Fibroblast of peridontal ligament (primary cell): ENCODE measurements at regions not wholly inside any gene's neighbourhood (a gene's known extent, or its start where the extent isn't known, plus 50 kb on each side); places are given as distances from the start of the nearest gene placed in this dataset.
A peak's percentile ranks its signal among the peaks of the same experiment; 100 is the strongest.
"Not testable (repeated sequence)": the region's sequence is repeated elsewhere in the genome, so short reads cannot be mapped to it uniquely, and the experiment has no call there.

Experiments used
- DNase-seq: peaks from one replicate; pipeline ENCODE4 v3.0.0-alpha.2; 2010; ENCODE audit errors: extremely low read depth

DNA sequence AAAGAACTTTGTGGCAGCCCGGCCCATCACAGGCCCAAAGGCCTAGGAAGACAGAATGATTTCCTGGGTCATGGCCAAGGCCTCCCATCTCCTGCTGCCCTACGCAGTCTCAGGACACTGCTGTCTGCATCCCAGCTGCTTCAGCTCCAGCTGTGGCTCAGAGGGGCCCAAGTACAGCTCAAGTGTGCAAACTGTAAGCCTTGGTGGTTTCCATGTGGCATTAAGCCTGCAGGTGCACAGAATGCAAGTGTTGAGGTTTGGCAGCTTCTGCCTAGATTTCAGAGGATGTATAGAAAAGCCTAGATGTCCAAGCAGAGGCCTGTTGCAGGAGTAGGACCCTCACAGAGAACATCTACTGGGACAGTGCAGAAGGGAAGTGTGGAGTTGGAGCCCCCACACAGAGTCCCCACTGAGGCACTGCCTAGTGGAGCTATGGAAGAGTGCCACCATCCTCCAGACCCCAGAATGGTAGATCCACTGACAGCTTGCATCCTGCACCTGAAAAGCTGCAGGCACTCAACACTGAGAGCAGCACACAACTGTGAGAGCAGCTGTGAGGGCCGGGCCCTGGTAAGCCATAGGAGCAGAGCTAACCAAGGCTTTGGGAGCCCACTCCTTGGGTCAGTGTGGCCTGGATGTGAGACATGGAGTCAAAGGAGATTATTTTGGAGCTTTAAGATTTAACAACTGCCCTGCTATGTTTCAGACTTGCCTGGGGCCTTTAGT, 208.2 kb upstream of the CMC1 start:
- DNase-seq: no peak

DNA sequence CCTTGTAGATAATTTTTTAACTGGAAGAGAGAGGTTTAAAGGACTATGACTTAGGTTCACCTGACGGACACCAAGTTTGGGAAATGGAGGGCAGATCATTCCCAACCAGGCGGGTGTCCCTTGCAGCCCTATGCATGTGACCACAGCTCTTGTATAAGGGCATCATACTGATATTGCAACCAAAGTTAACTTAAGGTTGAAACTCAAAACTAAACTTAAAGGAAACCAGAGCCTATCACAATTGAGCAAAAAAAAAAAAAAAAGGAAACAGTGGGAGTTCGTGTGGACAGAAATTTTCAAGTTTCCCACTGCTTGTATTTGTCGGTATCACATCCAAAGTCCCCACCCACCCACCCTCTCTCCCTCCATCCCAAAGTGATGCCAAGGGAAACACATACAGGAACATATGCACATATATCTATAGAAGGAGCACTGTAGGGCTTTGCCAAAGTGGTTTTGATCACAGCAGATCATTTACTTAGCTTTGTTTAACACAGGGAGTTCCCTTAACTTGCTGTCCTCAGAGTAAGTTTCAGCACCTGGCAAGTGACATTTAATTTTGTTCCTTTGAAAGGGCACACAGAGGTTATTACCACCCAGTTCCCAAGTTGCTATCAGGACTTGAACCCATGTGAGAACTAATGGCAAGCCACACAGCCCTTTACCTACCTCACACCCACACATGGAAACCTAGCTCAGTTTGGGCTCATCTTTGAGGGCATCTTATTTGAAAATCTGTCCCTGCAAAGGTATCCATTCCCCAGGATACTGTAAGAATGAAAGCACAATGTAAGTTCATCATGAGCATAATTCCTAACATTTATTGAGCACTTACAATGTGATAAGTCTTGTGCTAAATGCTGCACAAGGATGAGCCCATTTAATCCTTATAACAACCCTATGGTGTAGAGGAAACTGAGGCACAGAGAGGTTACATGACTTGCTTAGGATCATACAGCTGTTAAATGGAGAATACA, 204.5 kb upstream of the CMC1 start:
- DNase-seq: no peak

DNA sequence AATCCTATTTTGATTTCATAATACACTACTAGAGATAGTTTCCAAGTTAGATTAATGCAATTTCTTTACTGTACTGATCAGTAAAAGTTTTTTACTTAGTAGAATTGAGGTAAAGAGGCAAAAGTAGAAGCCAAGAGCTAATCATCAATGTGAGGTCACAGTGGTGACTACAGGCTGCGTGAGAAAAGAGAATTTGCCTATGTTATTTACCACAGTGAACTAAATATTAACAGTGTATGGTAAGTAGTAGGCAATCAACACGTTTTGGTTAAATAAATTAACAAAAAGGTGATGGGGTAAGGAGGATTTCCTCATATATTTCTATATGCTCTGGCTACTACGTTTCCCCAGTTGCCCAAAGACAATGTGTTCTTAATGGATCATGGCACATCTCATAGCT, 202.2 kb upstream of the CMC1 start:
- no peak for DNase-seq

DNA sequence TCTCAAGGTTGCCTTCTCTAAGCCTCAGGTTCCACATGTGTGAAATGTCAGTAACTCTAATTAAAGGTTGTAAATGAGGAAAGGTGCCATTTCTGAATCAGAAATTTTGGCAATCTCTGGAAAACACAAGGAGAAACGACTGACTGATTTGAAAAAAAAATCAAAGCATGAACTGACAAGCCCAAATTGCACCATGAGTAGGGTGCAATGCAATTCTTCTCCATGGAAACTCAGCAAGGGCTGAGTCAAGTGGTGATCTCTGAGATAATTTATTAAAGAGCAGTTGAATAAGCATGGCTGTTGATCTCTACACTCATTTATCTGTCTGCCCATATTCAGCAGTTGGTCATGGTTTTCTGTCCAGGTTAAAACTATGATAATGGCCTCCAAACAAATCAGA, 201.6 kb upstream of the CMC1 start:
- no peak for DNase-seq

DNA sequence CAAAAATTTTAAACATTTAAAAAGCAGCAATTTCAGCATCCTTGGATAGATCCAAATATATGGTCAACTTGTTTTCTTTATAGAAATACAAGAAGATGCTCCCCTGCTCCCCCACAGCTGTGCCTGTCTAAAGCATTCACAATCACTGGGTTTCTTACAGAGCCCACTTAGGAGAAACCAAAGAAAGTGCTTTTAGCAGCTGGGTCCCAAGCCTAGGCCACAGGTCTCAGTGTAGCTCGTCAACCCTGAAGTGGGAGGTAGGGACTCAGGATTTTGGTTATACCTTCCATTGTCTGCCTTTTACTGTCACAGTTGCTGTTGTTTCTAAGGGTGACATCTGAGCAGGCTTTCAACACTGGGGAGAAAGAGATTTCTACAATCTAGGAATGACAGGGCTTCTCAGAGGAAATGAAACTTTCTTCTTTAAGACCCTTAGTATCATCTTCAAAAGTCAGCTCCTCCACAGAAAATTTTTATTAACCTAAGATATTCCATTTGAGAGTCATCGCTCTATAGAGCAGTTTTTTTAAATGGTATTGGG, 199.3 kb upstream of the CMC1 start:
- DNase-seq: no peak

DNA sequence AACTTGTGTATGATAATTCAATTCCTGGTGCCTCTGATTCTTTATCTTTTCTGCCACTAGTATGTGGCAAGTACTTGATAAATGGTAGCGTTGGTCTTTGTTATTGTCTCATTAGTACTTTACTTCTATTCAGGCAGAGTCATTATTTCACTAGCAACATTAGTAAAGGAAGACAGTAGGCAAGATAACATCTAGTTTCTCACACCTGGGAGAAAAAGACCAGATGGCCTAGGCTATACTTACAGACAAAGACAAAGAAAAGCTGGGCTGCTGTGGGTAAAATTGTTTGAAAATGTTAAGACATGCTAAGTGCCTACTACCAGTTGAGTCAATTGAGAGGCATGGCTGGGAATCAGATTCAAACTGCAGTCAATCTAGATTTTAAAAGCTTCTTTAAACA, 198.7 kb upstream of the CMC1 start:
- no peak for DNase-seq

DNA sequence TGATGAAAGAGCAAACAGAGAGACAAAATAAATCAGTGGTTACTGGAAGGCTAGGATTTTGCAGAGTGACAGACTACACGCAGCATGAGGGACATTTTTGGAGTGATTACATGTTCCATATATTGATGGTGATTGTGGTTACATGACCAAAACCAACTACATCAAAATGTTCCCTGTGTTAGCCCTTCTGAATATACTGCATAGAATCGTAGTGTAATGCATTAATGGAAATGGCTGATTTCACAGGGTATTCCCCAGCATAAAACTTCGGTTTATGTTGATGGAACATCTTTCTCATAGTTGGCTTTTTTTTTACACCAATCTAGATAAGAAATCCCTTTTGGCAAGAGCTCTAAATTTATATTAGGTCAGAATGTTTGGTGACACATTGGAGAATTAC, 191.3 kb upstream of the CMC1 start:
- DNase-seq: no peak

DNA sequence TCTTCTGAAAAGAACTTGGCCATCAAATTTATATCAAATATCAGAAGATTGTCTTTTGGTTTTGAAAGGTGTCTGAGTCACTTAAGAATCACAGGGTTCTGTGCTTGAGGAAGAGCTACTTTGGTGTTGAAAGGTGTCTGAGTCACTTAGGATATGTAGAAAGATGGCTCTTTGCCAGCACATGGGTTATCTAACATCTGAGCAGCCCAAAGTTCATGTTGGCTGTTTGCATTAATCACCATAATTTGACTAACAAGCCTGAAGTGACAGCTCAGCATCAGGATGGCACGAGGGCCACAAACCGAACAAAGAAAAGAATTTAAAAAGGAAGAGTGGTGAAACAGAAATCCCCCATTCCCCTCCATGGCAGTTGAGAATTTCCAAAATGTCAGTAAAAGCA, 190.5 kb upstream of the CMC1 start:
- DNase-seq: peak; percentile 14

DNA sequence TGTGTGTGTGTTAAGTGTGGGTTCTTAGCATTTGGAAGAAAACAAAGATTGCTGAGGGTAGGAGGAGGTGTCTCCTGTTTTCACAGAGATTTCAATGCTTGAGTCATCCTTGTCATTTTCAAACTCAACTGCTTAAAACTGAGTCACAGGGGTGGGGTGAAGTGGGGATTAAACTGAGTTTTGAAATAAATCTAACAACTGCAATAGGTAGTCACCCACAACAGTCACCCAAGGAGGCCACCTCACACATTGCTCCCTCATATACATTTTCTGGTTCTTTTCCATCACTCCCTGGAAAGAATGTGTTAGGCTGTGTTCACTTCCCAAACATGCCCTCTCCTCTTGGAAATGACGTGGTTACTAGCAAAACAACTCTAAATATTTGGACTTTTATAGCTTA, 187.7 kb upstream of the CMC1 start:
- DNase-seq: peak; percentile 54

DNA sequence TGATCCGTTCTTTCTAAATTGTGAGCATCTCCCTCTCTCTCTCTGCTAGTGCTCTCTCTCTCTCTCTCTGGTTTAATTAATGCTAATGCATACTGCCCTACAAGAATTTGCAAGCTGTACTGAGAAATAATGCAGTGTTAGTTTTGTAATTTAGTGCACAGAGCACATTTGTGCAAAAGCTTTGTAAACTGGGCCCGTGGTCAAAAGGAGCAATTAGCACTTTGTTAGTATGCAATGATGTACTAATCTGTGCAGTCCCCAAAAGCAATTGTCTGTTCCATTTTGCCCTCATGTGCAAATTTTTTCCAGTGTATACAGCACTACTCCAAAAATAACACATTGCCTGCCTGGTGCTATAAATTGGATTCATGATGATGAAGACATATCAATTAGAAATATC, 184.6 kb upstream of the CMC1 start:
- no peak for DNase-seq

DNA sequence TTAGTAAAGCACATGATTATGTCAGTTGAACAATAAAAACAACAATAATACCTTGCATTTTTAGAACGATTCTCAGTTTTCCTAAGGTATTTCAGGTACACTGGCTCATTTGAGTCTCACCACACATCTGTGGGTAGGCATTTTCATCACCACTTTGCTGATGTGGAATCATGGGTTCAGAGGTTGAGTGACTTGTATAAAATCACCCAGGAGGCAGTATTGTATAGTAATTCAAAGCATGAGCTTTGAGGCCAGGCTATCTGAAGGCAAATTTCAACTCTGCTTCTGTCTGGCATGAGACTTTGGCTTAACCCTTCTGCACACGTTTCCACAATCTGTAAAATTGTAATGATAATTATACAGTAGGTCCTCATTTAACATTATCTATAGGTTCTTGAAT, 183.9 kb upstream of the CMC1 start:
- DNase-seq: no peak

DNA sequence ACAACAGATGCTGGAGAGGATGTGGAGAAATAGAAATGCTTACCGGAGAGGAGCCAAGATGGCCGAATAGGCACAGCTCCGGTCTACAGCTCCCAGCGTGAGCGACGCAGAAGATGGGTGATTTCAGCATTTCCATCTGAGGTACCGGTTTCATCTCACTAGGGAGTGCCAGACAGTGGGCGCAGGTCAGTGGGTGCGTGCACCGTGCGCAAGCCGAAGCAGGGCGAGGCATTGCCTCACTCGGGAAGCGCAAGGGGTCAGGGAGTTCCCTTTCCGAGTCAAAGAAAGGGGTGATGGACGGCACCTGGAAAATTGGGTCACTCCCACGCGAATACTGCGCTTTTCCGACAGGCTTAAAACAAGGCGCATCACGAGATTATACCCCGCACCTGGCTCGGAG, 182.2 kb upstream of the CMC1 start:
- not testable (repeated sequence) for DNase-seq

DNA sequence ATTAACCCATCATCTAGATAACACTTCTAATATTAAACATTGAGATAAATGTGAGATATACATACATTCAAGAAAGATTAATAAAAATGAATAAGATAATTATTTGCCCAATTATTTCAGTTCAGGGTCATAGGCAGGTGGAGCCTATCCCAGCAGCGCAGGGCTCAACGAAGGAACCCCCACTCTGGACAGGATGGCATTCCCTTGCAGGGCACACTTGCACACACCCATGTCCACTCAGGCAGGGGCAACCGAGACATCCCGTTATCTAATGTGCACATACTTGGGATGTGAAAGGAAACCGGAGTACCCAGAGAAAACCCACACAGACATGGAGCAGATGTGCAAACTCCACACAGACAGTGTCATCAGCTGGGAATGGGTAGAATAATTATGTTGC, 175.4 kb upstream of the CMC1 start:
- DNase-seq: no peak

DNA sequence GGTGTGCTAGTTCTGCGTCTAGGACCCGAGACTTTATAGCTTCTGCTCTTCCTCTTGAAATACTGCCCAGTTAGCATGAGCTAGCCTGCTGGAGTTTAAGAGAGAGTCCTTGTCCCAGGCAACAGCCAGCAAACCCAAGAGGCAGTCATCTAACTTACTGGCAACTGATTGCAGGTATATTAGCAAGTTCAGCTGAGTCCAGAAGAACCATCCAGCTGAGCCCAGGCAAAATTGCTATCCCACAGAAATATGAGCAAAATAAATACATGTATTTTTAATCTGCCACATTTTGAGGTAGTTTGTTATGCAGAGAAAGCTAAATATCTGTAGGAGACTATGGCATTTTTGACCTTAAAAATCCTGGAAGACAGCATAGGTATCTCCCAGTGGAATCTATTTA, 174.4 kb upstream of the CMC1 start:
- DNase-seq: no peak

DNA sequence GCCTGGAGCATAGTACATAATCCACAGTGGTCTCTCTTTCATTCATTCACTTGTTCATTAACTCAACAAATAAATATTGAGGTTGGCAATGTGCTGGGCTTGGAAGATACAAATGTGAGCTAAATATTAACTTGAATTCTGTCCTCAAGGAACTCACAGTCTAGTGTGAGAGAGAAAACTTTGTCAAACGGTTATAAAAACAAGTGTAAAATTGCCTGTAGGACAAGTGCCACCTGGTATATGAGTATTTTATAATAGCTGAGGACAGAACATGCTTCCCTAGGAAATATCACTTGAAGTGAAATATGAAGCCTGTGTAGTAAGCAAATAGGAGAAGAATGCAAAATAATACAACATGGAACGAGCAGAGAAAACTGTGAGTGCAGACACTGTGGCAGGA, 173.1 kb upstream of the CMC1 start:
- no peak for DNase-seq

DNA sequence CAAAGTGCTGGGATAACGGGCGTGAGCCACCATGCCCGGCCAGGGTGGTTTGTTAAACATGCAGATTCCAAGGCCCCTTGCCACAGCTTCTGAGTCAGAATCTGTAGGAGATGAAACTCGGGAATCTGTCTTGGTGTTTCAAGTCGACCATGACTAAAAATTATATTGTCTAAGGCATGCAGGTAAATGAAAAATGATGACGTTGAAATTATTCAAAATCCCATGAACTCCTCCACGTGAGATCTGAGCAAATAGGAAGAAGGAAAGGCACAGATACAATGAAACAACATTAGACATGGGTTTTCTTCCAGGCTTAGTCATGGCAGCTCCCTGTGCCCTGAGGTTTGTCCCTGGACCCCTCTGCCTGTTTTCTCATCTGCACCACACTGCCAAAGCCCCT, 172.0 kb upstream of the CMC1 start:
- no peak for DNase-seq

DNA sequence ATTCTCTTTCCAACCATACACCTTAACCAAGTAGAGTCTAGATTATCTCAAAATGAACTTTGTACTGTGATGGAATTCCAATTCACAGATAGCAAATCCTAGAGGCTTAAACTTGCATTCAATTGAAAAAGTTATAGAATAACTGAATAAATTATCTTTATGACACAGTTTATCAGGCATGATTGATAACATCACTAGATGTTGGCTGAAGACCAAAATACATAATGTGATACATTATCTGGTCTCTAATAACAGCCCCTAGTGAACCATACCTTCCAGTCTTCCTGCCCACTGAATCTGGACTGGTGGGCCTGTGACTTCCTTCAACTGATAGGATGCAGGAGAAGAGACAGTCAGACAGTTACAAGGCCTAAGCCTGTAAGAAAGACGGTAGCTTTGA, 165.2 kb upstream of the CMC1 start:
- DNase-seq: no peak

DNA sequence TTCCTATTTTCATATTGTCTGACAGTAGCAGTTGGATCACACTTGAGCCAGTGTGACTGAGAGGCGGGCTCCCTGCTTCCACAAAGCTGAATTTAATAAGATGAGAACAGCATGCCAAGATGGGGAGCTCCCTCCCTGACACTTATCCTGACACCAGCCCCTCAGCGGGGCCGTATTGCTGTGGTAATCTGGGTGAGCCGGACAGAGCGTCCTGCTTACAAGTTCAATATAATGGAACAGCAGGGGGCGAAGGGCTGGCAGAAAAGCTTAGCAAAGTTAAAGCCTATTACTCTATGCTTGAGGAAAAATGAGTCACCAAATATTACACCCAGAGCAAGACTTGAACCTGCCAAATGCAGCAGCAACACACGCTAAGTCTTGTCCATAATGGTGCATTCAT, 163.8 kb upstream of the CMC1 start:
- peak; percentile 18 for DNase-seq

DNA sequence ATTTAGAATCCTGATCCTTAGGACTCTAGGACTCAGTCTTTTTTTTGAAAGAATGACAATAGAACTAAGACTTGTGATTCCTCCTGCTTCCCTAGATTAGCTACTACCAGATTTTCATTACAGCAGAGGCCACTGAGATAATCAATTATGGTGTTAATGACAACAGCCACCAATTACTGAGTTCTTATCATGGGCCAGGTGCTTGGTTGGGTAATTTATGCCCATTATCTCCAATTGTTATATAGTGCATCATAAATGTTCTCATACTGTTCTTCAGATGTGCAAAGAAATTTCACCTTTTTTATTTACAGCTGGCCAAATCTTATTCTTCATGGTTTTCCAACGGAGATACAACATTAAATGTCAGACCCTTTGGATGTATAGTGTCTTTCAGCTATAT, 162.9 kb upstream of the CMC1 start:
- DNase-seq: no peak

DNA sequence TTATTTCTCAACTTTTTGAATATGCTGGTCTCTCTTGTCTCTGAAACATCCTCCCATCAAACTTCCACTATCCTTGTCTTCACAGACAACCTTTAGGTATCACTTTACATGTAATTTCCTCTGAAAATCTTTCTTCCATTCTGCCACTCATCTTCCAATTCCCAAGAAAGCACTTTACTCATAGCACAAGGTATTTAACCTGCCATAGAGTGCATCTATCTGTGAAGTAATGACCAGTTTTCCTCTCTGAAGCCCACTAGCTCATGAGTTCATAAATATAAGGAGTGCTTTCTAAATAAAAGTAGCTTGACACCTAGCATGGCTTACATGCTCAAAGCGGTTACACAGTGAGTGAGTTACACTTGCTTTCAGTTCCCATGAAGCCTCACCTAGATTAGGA, 160.7 kb upstream of the CMC1 start:
- no peak for DNase-seq

DNA sequence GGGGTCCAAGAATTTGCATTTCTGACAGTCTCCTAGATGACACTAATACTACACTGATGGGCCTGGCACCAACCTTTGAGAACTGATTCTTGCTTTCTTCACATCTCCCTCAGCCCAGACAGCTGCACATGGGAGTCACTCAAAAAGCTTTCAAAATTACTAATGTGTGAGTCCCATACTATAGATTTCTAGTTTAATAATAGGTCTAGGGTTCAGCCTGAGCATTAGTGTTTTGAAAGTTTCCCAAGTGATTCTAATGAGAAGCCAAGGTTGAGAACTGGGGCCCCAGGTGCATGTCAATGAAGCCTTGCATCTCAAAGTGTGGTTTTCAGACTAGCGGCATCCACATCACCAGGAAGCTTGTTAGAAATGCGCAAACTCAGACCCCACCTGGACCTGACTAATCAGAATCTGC, 159.9 kb upstream of the CMC1 start:
- DNase-seq: no peak

DNA sequence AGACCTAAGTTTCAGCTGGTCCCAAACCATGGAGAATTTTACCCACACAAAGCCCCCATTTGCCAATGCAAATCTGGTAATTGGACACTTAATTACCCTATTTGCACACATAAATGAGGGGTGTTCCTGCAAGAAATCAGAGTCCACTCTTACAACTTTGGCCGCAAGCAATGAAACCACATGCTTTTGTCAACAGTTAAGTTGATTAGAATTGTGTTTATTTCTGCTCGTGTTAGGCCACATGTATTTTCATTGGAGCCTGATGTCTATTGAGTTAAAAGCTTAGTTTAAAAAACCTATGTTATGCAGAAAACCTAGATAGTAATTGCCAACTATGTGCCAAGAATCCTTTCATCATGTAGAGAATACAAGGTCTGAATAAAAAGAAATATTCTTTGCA, 153.8 kb upstream of the CMC1 start:
- no peak for DNase-seq
